T-helper 2 cell (primary cell): ENCODE measurements at regions not wholly inside any gene's neighbourhood (a gene's known extent, or its start where the extent isn't known, plus 50 kb on each side); places are given as distances from the start of the nearest gene placed in this dataset.
"Not testable (repeated sequence)": the region's sequence is repeated elsewhere in the genome, so short reads cannot be mapped to it uniquely, and the experiment has no call there.

Source experiments
- DNase-seq, 5 experiments: peaks; one replicate each; pipeline versions ENCODE4 v3.0.0 to v3.0.0-alpha.2; 2012 to 2022

- no peak for DNase-seq
Observed at GRCh38 chr14:38704220-38704619, 398.8 kb downstream of the SEC23A start.

GRCh38 chr14:38696925-38697324, 406.1 kb downstream of the SEC23A start:
- no peak for DNase-seq

- DNase-seq = no peak
Observed at GRCh38 chr14:38693423-38693822, 409.6 kb downstream of the SEC23A start.

- no peak for DNase-seq
Observed at GRCh38 chr14:38669027-38669426, 413.1 kb upstream of the CLEC14A start.

- no peak for DNase-seq
Observed at GRCh38 chr14:38663382-38663781, 407.5 kb upstream of the CLEC14A start.

- DNase-seq = no peak
Observed at GRCh38 chr14:38662781-38663180, 406.9 kb upstream of the CLEC14A start.

- no peak for DNase-seq
Observed at GRCh38 chr14:38646391-38646790, 390.5 kb upstream of the CLEC14A start.

GRCh38 chr14:38634913-38635312, 379.0 kb upstream of the CLEC14A start:
- DNase-seq = not testable (repeated sequence)

- no peak for DNase-seq
Observed at GRCh38 chr14:38629412-38629811, 373.5 kb upstream of the CLEC14A start.

GRCh38 chr14:38627163-38627562, 371.3 kb upstream of the CLEC14A start:
- DNase-seq = no peak

GRCh38 chr14:38623661-38624060, 367.8 kb upstream of the CLEC14A start:
- DNase-seq = no peak

- peak in 1 of 5 experiments; percentile 8 for DNase-seq
Observed at GRCh38 chr14:38618514-38618913, 362.6 kb upstream of the CLEC14A start.

- DNase-seq = no peak
Observed at GRCh38 chr14:38616959-38617358, 361.1 kb upstream of the CLEC14A start.

- no peak for DNase-seq
Observed at GRCh38 chr14:38611928-38612327, 356.0 kb upstream of the CLEC14A start.

- DNase-seq = no peak
Observed at GRCh38 chr14:38608244-38608643, 352.4 kb upstream of the CLEC14A start.

- DNase-seq = no peak
Observed at GRCh38 chr14:38605193-38606114, 349.6 kb upstream of the CLEC14A start.

- not testable (repeated sequence) for DNase-seq
Observed at GRCh38 chr14:38600572-38600971, 344.7 kb upstream of the CLEC14A start.

GRCh38 chr14:38593476-38593875, 337.6 kb upstream of the CLEC14A start:
- no peak for DNase-seq

GRCh38 chr14:38592764-38593442, 337.0 kb upstream of the CLEC14A start:
- DNase-seq = no peak

GRCh38 chr14:38589747-38590350, 334.0 kb upstream of the CLEC14A start:
- DNase-seq = no peak

- DNase-seq = no peak
Observed at GRCh38 chr14:38583471-38583870, 327.6 kb upstream of the CLEC14A start.

GRCh38 chr14:38578278-38578681, 322.4 kb upstream of the CLEC14A start:
- no peak for DNase-seq

GRCh38 chr14:38567703-38568102, 311.8 kb upstream of the CLEC14A start:
- DNase-seq = peak in 1 of 5 experiments; percentile 46

- no peak for DNase-seq
Observed at GRCh38 chr14:38561657-38562056, 305.8 kb upstream of the CLEC14A start.
